ENCODE measurements at regions not wholly inside any gene's neighbourhood (a gene's known extent, or its start where the extent isn't known, plus 50 kb on each side); places are given as distances from the start of the nearest gene placed in this dataset.

DNA sequence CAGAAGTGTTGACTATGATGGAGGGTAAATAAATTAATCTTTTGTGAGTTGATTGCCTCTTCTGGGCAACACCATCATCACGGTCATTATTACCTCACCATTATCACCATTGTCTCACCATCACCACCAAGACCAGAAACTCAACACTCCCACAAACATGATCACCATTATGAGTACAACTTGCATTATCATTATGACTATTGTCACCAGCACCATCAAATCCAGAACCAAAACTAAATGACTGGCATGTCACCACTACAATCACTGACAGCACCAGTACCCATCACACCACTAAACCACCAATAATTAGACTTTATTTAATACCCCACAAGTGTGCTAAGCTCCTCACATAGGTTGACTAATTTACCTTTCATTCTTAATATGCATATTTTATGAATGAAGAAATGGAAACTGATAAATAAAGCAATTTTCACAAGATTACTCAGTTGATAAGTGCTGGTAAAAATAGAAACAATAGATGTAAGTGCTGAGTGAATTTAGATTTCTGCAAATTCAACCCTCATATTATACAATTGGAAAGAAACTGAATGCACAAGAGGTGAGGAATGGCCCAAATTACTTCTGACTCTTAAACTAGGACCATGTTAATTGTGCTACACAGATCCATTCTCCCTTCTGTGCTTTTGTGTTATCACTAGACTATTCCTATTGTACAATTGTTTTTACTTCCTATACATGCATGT is 517.8 kb upstream of the PAPPA start:
- Histone ChIP-seq H3K27ac (ENCODE audit: low read depth, low read length) (no peak overlapping the region), H3K9ac (ENCODE audit: low read length) (no peak overlapping the region), H3K4me3 (ENCODE audit: low read depth in 1 of 2, low read length in 2 of 2) (no peak overlapping the region), H3K36me3 (ENCODE audit: insufficient read depth, low read length) (no peaks in the 10 kb centered on the region), H3K27me3 (ENCODE audit: control insufficient read depth in 1 of 2, insufficient read depth in 2 of 2, low read length in 2 of 2) (no peaks in the 10 kb centered on the region), H3K4me1 (ENCODE audit: insufficient read depth, low read length) (no peaks in the 10 kb centered on the region), H3K9me3 (ENCODE audit: low read length) (no peaks in the 10 kb centered on the region)

DNA sequence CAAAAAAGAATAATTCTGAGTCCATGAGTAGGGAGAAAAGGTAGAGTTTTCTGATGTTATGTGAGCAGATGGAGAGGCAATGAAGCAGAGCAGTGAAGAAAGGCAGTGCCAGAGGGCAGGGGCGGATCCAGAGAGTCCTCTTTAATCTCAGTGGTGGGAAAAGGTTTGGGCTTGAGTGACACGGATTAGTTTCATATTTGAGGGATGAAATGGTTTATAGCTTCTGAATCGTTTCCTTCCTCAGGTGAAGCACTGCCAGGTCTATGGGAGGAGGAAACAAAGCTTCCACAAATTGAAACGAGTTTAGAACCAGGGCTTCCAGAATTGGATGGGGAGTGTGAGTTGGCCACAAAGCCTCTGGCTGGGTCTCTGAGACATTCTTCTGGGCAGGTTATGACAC is 517.0 kb upstream of the PAPPA start:
- Histone ChIP-seq H3K27ac (ENCODE audit: low read depth, low read length) (no peak overlapping the region), H3K4me3 (ENCODE audit: low read depth in 1 of 2, low read length in 2 of 2) (no peak overlapping the region), H3K9me3 (ENCODE audit: low read length) (no peaks in the 10 kb centered on the region), H3K4me1 (ENCODE audit: insufficient read depth, low read length) (no peaks in the 10 kb centered on the region), H3K36me3 (ENCODE audit: insufficient read depth, low read length) (no peaks in the 10 kb centered on the region), H3K9ac (ENCODE audit: low read length) (no peak overlapping the region), H3K27me3 (ENCODE audit: control insufficient read depth in 1 of 2, insufficient read depth in 2 of 2, low read length in 2 of 2) (no peaks in the 10 kb centered on the region)

DNA sequence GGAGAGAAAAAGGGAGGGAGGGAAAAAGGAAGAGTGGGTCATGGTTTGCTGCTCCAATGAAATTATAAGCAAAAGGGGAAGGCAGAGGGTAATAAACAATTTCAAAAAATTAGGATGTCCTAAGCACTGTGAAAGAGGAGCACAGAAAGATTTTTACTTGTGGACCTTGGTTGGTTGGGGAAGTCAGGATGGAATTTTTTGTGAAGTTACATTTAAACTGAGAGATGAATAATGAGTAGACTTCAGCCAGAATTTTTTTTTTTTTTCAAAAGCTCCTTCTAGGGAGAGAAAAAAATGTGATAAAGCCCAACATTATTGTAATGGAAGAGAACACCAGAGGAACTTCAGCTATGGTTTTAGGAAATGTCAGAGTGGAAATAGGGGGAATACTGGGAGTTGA is 515.9 kb upstream of the PAPPA start:
- Histone ChIP-seq H3K36me3 (ENCODE audit: insufficient read depth, low read length) (no peaks in the 10 kb centered on the region), H3K9ac (ENCODE audit: low read length) (no peak overlapping the region), H3K4me1 (ENCODE audit: insufficient read depth, low read length) (no peaks in the 10 kb centered on the region), H3K9me3 (ENCODE audit: low read length) (no peaks in the 10 kb centered on the region), H3K27me3 (ENCODE audit: control insufficient read depth in 1 of 2, insufficient read depth in 2 of 2, low read length in 2 of 2) (no peaks in the 10 kb centered on the region), H3K27ac (ENCODE audit: low read depth, low read length) (no peak overlapping the region), H3K4me3 (ENCODE audit: low read depth in 1 of 2, low read length in 2 of 2) (no peak overlapping the region)

DNA sequence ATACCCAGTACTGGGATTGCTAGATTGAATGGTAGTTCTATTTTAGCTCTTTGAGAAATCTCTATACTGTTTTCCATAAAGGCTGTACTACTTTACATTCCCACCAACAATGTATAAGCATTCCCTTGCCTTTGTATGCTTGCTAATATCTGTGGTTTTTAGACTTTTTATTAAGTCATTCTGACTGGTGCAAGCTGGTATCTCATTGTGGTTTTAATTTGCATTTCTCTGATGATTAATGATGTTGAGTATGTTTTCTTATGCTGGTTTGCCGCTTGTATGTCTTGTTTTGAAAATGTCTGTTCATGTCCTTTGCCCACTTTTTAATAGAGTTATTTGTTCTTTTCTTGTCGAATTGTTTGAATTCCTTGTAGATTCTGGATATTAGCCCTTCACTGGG is 512.7 kb upstream of the PAPPA start:
- H3K4me1 ChIP-seq (ENCODE audit: insufficient read depth, low read length) = no peaks in the 10 kb centered on the region

DNA sequence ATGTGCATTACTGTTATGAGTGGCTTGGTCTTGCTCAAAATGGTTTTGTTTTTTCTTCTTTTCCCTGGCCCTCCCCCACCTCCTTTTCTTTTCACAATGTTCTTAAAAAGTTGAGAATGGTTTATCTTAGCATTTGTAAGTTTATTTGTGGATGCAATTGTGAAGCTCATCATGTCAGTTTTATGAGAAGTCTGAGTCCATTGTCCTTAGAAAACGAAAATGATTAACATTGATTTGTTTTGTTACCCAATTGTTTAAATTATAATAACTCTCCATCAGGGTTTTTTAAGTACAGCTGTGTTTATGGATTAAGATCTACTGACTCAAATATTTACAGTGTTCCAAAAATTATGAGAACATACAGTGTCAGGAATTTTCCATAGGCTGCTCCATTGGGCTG is 511.3 kb upstream of the PAPPA start:
- Histone ChIP-seq H3K9ac (ENCODE audit: low read length) (no peak overlapping the region), H3K27me3 (ENCODE audit: control insufficient read depth in 1 of 2, insufficient read depth in 2 of 2, low read length in 2 of 2) (no peaks in the 10 kb centered on the region), H3K27ac (ENCODE audit: low read depth, low read length) (no peak overlapping the region), H3K4me3 (ENCODE audit: low read depth in 1 of 2, low read length in 2 of 2) (no peak overlapping the region), H3K9me3 (ENCODE audit: low read length) (no peaks in the 10 kb centered on the region), H3K36me3 (ENCODE audit: insufficient read depth, low read length) (no peaks in the 10 kb centered on the region), H3K4me1 (ENCODE audit: insufficient read depth, low read length) (no peaks in the 10 kb centered on the region)

More for the DNA sequence above, 512.7 kb upstream of the PAPPA start:
- H3K27me3 ChIP-seq (ENCODE audit: control insufficient read depth in 1 of 2, insufficient read depth in 2 of 2, low read length in 2 of 2) = no peaks in the 10 kb centered on the region
- no peak overlapping the region for H3K4me3 ChIP-seq (ENCODE audit: low read depth in 1 of 2, low read length in 2 of 2)
- no peaks in the 10 kb centered on the region for H3K36me3 ChIP-seq (ENCODE audit: insufficient read depth, low read length)
- no peaks in the 10 kb centered on the region for H3K9me3 ChIP-seq (ENCODE audit: low read length)
- H3K27ac ChIP-seq (ENCODE audit: low read depth, low read length) = no peak overlapping the region
- H3K9ac ChIP-seq (ENCODE audit: low read length) = no peak overlapping the region

DNA sequence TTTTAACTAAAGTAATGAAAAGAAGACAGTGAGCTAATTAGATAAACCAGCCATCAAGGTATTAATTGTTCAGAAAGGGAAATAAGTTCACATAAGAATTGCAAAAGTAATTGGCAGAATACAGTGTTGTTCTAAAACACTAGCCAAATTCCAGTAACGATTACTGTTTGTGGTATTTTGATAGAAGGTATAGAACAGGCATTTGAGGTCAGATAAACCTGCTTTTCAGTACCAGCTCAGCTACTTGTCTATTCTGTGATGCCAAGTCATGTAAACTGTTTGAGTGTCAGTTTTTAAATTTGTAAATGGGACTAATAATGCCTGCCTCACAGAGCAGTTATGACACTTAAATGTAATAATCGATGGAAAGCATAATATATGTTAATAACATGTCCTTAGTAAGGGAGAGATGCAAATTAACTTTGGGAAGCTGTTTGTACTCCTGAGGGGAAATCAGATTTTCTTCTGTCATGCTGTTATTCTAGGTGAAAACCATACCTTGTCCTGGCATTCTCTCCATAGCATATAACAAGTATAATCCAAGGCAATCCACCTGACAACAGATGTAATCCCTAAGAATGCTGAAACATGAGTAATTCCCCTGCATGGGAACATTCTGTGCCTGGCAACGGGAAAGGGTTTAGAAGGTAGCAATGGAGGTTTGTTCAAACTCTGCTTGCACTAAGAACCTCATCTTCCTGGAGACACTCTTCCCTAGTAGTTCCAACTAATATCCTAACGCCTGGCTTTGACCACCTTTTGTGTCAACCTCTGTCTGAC is 509.5 kb upstream of the PAPPA start:
- Histone ChIP-seq H3K4me3 (ENCODE audit: low read depth in 1 of 2, low read length in 2 of 2) (no peak overlapping the region), H3K9ac (ENCODE audit: low read length) (no peak overlapping the region), H3K27me3 (ENCODE audit: control insufficient read depth in 1 of 2, insufficient read depth in 2 of 2, low read length in 2 of 2) (no peaks in the 10 kb centered on the region), H3K27ac (ENCODE audit: low read depth, low read length) (no peak overlapping the region), H3K9me3 (ENCODE audit: low read length) (no peaks in the 10 kb centered on the region), H3K36me3 (ENCODE audit: insufficient read depth, low read length) (no peaks in the 10 kb centered on the region), H3K4me1 (ENCODE audit: insufficient read depth, low read length) (no peaks in the 10 kb centered on the region)

DNA sequence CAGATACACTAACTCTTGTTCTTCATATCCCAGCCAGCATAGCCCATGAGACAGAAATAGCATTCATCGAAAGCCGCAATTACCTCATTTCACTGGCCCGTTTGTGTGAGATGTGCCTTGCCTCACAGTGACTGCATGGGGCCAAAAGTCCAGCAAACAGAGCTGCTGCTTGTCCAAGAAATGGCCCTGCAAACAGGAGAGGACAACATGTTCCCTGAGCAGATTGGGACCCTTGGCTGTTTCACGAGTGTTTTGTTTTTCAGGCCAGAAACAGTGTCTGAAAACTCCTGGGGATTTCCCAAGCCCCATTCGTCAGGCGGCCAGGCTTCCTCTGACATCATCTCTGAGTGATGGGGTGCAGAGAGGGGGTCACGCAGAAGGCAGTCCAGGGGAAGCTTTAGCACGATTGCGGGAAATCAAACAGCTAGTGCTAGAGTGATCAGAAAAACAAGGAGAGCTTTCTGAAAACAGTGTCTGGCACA is 503.6 kb upstream of the PAPPA start:
- no peaks in the 10 kb centered on the region for H3K36me3 ChIP-seq (ENCODE audit: insufficient read depth, low read length)
- H3K9ac ChIP-seq (ENCODE audit: low read length) = no peak overlapping the region
- H3K27me3 ChIP-seq (ENCODE audit: control insufficient read depth in 1 of 2, insufficient read depth in 2 of 2, low read length in 2 of 2) = no peaks in the 10 kb centered on the region
- H3K27ac ChIP-seq (ENCODE audit: low read depth, low read length) = no peak overlapping the region
- H3K9me3 ChIP-seq (ENCODE audit: low read length) = no peaks in the 10 kb centered on the region
- no peak overlapping the region for H3K4me3 ChIP-seq (ENCODE audit: low read depth in 1 of 2, low read length in 2 of 2)
- H3K4me1 ChIP-seq (ENCODE audit: insufficient read depth, low read length) = no peaks in the 10 kb centered on the region

DNA sequence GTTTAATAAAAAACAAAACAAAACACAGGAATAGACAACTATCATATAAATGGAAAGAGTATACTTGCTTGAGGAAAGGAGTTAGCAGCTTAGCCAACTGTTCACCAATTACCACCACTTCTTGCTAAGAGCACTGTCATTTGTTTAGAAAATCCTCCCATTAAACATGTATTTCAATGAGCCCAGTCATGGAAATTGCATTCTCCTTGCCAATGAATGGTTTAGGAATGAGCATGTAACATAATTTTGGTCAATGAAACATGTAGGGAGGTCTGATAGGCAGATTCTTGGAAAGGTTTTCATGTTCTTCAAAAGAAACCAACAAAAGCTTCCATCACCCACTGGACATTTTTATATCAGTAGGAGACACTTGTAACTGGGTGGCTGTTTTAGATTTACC is 502.8 kb upstream of the PAPPA start:
- Histone ChIP-seq H3K27ac (ENCODE audit: low read depth, low read length) (no peak overlapping the region), H3K9ac (ENCODE audit: low read length) (no peak overlapping the region), H3K4me1 (ENCODE audit: insufficient read depth, low read length) (no peaks in the 10 kb centered on the region), H3K9me3 (ENCODE audit: low read length) (no peaks in the 10 kb centered on the region), H3K36me3 (ENCODE audit: insufficient read depth, low read length) (no peaks in the 10 kb centered on the region), H3K4me3 (ENCODE audit: low read depth in 1 of 2, low read length in 2 of 2) (no peak overlapping the region), H3K27me3 (ENCODE audit: control insufficient read depth in 1 of 2, insufficient read depth in 2 of 2, low read length in 2 of 2) (no peaks in the 10 kb centered on the region)

DNA sequence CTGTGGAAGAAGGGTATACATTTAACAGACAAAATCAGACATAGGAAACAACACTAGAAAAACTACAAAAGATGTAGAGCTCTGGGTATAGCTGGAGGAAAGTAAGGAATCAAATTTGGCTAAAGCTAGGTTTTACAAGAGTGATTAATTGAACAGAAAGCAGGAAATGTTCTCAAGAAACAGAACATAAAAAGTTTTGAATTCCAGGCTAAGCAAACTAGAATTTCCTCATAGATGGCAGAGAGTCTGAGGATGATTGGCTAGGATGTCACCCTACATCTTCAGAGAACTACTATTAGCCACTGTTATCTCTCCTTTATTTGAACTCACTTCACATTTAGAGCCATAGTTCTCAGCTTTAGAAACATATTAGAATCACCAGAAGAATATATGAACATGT is 502.1 kb upstream of the PAPPA start:
- Histone ChIP-seq H3K9me3 (ENCODE audit: low read length) (no peaks in the 10 kb centered on the region), H3K36me3 (ENCODE audit: insufficient read depth, low read length) (no peaks in the 10 kb centered on the region), H3K9ac (ENCODE audit: low read length) (no peak overlapping the region), H3K4me3 (ENCODE audit: low read depth in 1 of 2, low read length in 2 of 2) (no peak overlapping the region), H3K27ac (ENCODE audit: low read depth, low read length) (no peak overlapping the region), H3K4me1 (ENCODE audit: insufficient read depth, low read length) (no peaks in the 10 kb centered on the region), H3K27me3 (ENCODE audit: control insufficient read depth in 1 of 2, insufficient read depth in 2 of 2, low read length in 2 of 2) (no peaks in the 10 kb centered on the region)

DNA sequence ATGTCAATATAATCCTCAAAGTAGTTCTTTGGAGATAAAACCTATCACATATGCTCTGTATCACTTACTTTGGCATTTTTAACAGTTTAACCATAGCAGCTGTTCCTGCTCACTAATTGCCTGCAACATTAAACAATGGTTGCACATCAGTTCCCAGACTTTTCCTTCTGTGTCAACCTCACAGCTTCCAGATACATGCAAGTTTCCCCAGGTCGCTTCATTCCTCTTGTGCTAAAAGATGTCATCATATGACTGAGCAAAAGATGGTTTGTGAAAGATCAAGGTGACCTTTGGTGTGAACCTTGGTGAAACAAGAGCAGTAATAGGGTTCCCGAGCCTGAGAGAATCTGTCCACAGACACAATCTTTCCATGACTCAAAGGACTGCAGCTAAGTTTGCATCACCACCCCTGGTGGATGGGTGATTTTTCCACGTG is 500.4 kb upstream of the PAPPA start:
- Histone ChIP-seq H3K4me1 (ENCODE audit: insufficient read depth, low read length) (no peaks in the 10 kb centered on the region), H3K4me3 (ENCODE audit: low read depth in 1 of 2, low read length in 2 of 2) (no peak overlapping the region), H3K27ac (ENCODE audit: low read depth, low read length) (no peak overlapping the region), H3K9ac (ENCODE audit: low read length) (no peak overlapping the region), H3K36me3 (ENCODE audit: insufficient read depth, low read length) (no peaks in the 10 kb centered on the region), H3K27me3 (ENCODE audit: control insufficient read depth in 1 of 2, insufficient read depth in 2 of 2, low read length in 2 of 2) (no peaks in the 10 kb centered on the region), H3K9me3 (ENCODE audit: low read length) (no peaks in the 10 kb centered on the region)

DNA sequence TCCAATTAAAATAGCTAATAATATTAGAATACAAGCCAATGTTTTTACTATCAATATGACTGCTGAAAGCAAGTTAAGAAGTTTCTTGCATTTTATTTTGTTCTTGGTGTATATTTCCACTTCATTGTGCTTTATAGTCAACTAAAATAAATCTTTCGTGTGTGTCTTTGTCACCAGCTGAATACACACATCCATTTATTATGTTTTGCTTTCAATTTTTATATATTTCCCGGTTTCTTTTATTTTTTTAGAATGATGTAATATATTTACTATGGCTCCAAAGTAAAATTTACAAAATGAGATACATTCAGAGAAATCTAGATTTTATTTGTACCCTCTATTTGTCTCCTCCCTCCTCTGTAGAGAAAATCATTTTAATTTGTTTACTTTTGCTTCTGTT is 495.9 kb upstream of the PAPPA start:
- H3K4me1 ChIP-seq (ENCODE audit: insufficient read depth, low read length) = no peaks in the 10 kb centered on the region
- no peaks in the 10 kb centered on the region for H3K36me3 ChIP-seq (ENCODE audit: insufficient read depth, low read length)
- no peaks in the 10 kb centered on the region for H3K27me3 ChIP-seq (ENCODE audit: control insufficient read depth in 1 of 2, insufficient read depth in 2 of 2, low read length in 2 of 2)
- no peaks in the 10 kb centered on the region for H3K9me3 ChIP-seq (ENCODE audit: low read length)
- H3K9ac ChIP-seq (ENCODE audit: low read length) = no peak overlapping the region
- H3K4me3 ChIP-seq (ENCODE audit: low read depth in 1 of 2, low read length in 2 of 2) = no peak overlapping the region
- no peak overlapping the region for H3K27ac ChIP-seq (ENCODE audit: low read depth, low read length)

DNA sequence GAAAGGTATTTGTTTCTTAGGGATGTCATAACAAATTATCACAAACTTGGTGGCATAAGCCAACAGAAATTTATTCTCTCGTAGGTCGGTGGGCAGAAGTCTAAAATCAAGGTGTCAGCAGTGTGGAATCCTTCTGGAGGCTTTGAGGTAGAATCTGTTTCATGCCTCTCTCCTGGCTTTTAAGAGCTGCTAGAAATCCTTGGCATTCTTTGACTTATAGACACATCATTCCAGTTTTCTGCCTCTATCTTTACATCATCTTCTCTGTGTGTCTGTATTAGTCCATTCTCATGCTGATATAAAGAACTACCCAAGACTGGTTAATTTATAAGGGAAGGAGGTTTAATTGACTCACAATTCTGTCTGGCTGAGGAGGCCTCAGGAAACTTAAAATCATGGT is 488.1 kb upstream of the PAPPA start:
- Histone ChIP-seq H3K36me3 (ENCODE audit: insufficient read depth, low read length) (no peaks in the 10 kb centered on the region), H3K27ac (ENCODE audit: low read depth, low read length) (no peak overlapping the region), H3K27me3 (ENCODE audit: control insufficient read depth in 1 of 2, insufficient read depth in 2 of 2, low read length in 2 of 2) (no peaks in the 10 kb centered on the region), H3K4me1 (ENCODE audit: insufficient read depth, low read length) (no peaks in the 10 kb centered on the region), H3K4me3 (ENCODE audit: low read depth in 1 of 2, low read length in 2 of 2) (no peak overlapping the region), H3K9ac (ENCODE audit: low read length) (no peak overlapping the region), H3K9me3 (ENCODE audit: low read length) (no peaks in the 10 kb centered on the region)

Data from muscle layer of colon (tissue), 2 donors.